Sigmoid colon (tissue), 6 donors: ENCODE measurements at regions not wholly inside any gene's neighbourhood (a gene's known extent, or its start where the extent isn't known, plus 50 kb on each side); places are given as distances from the start of the nearest gene placed in this dataset.
A peak's percentile ranks its signal among the peaks of the same experiment; 100 is the strongest.

Source experiments
- DNase-seq: peaks from one replicate; pipeline ENCODE4 v3.0.0-alpha.2; 2019
- H3K27ac ChIP-seq, 4 donors: fragments of 200-600 bp; sonication (generic); one replicate each; pipeline ENCODE4 v1.5.1; 2016 to 2019; ENCODE audit warnings: mild to moderate bottlenecking in 1 of 4
- H3K27me3 ChIP-seq, 3 donors: fragments of 200-600 bp; sonication (generic); one replicate each; pipeline ENCODE4 v1.5.1; 2019; ENCODE audit warnings: mild to moderate bottlenecking in 1 of 3
- H3K36me3 ChIP-seq, 4 donors: fragments of 200-600 bp; sonication (generic); one replicate each; pipeline ENCODE4 v1.5.1; 2016 to 2019
- H3K4me1 ChIP-seq, 4 donors: fragments of 200-600 bp; sonication (generic); one replicate each; pipeline ENCODE4 v1.5.1; 2017 to 2019
- H3K4me3 ChIP-seq, 4 donors: fragments of 200-600 bp; sonication (generic); one replicate each; pipeline ENCODE4 v1.5.1; 2017 to 2019; ENCODE audit warnings: mild to moderate bottlenecking in 2 of 4, moderate library complexity in 1 of 4
- H3K9me3 ChIP-seq, 4 donors: fragments of 200-600 bp in 3 of 4; sonication (generic) in 3 of 4; one replicate each; pipeline versions ENCODE4 v1.5.1 to v1.6.1; 2013 to 2019
- EP300 ChIP-seq, 4 donors: sonication (generic); formaldehyde crosslinking; IDR thresholded peaks; one replicate each; pipeline ENCODE4 v1.6.1; 2017; ENCODE audit warnings: antibody characterized with exemption in 4 of 4
- POLR2A ChIP-seq, 2 donors: fragments of 450-650 bp; IDR thresholded peaks; one replicate each; pipeline ENCODE4 v1.6.1; 2016; ENCODE audit warnings: antibody characterized with exemption in 2 of 2, mild to moderate bottlenecking in 2 of 2, moderate library complexity in 2 of 2
- POLR2AphosphoS5 ChIP-seq, 4 donors: sonication (generic); formaldehyde crosslinking; IDR thresholded peaks; one replicate each; pipeline ENCODE4 v1.6.1; 2017; ENCODE audit warnings: antibody characterized with exemption in 4 of 4
- WGBS, 2 donors: extraction: QIAGEN DNeasy Blood & Tissue Kit; methylation state at CpG; one replicate each; pipeline ENCODE4 v1.1.7; 2013; 5-methylcytosine and 5-hydroxymethylcytosine counted together
- intact Hi-C: fragments of 100-400 bp; cut with DNase I; formaldehyde crosslinking; loops from one replicate; pipeline ENCODE4 v1.15.1; 2023
- TF ChIP-seq, protein P1 (sequence below), 4 experiments: fragments of 450-650 bp in 3 of 4; fragments of 200-600 bp in 1 of 4; IDR thresholded peaks; one replicate each; pipeline ENCODE4 v1.5.1; 2016 to 2019; ENCODE audit warnings: antibody characterized with exemption in 4 of 4, mild to moderate bottlenecking in 3 of 4, moderate library complexity in 2 of 4
- donor health status: healthy with polysubstance abuse.
- donor health status: healthy.

DNA sequence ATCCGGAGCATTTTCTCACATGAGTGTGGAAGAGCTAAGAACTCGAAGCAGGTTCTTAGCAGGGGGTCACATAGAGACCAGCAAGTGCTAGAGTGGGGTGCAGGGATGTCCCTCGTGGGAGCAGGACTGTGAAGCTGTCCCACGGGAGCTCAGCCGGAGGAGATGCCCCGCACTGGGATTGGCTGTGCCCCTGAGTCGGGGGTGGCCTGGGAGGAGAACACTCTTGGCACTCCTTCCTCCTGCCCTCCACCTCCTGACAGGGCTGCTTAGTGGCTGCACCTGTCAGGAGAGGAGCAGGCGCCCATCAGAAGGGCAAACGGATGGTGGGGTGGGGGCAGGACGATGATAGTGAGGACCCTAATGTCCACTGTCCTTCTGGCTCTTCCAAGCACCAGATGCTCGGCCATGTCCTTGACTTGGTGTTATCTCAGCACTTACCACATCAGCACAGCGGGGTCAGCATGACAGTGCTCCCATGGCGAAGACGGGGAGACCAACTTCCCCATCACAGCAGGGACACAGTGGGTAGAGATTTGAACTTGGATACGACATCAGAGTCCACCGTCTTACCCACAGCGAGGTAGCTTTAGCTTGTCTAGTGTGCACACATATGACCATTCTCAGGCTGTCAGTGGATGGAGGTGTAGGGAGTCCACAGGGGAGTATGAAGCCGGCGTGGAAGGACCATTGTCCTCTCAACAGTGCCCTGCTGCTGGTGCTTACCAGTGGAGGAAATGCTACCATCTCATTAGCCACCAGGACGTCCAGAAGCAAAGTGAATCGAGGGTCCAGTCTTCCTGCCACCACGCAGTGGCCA is 142.5 kb upstream of the SHH start:
- TF ChIP-seq, protein P1, sequence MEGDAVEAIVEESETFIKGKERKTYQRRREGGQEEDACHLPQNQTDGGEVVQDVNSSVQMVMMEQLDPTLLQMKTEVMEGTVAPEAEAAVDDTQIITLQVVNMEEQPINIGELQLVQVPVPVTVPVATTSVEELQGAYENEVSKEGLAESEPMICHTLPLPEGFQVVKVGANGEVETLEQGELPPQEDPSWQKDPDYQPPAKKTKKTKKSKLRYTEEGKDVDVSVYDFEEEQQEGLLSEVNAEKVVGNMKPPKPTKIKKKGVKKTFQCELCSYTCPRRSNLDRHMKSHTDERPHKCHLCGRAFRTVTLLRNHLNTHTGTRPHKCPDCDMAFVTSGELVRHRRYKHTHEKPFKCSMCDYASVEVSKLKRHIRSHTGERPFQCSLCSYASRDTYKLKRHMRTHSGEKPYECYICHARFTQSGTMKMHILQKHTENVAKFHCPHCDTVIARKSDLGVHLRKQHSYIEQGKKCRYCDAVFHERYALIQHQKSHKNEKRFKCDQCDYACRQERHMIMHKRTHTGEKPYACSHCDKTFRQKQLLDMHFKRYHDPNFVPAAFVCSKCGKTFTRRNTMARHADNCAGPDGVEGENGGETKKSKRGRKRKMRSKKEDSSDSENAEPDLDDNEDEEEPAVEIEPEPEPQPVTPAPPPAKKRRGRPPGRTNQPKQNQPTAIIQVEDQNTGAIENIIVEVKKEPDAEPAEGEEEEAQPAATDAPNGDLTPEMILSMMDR (IDR thresholded peaks at IDR 0.05) = no peak
- TF ChIP-seq POLR2A (IDR thresholded peaks at IDR 0.05) (no peak), POLR2AphosphoS5 (IDR thresholded peaks at IDR 0.05) (no peak)
- peak; percentile 57 for DNase-seq
- no peaks in the 10 kb centered on the region for H3K9me3 ChIP-seq

DNA sequence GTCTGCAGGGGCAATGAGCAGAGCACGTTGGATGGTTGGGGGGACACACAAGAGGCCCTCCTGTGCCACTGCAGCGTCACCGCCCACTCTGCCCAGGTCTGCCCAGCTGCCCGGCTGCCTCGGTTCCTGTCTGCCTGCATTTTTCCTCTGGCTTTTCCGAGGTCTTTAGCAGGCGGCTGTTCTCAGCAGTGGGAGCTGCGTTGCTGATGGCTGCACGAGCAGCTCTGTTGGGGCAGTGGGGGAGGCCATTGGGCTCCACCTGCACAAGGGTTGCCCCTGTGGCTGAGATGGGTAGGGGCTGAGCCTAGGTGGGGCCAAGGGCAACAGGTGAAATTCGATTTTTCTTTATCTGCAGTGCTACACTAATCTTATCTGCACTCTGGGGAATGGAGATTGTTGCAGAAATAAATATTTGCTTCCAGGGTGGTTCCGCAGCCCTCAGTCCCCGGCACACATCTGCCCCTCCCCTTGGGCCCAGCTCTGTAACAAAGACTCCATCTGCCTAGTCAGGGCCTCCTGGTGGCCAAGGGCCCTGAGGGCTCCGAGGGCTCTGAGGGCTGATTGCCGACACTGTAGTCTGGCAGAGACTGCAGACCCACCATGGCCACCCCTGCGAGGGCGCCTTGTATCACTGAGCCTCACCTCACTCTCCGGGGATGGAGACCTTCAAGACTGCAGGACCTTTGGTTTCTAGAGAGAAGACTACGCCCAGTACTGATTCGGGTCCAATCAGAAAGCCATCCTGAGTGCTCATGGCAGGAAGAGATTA is 141.7 kb upstream of the SHH start:
- Histone ChIP-seq H3K4me3 (no peak overlapping the region), H3K27ac (no peak overlapping the region), H3K36me3 (no peaks in the 10 kb centered on the region), H3K27me3 (peaks cover 0 to 6% (median 0%) of the 10 kb centered on the region in 3 donors), H3K4me1 (no peaks in the 10 kb centered on the region), H3K9me3 (no peaks in the 10 kb centered on the region)
- intact Hi-C loops = no loop called here
- TF ChIP-seq POLR2AphosphoS5 (IDR thresholded peaks at IDR 0.05) (no peak), POLR2A (IDR thresholded peaks at IDR 0.05) (no peak), EP300 (IDR thresholded peaks at IDR 0.05) (no peak)
- TF ChIP-seq, protein P1 (IDR thresholded peaks at IDR 0.05) = no peak
- 72 to 77% methylated on average over 19 of the region's 19 CpGs for WGBS, 2 donors
- DNase-seq = peak; percentile 50

More for the DNA sequence above, 142.5 kb upstream of the SHH start:
- H3K4me1 ChIP-seq = no peaks in the 10 kb centered on the region
- intact Hi-C loops = no loop called here
- peaks cover 0 to 6% (median 0%) of the 10 kb centered on the region in 3 donors for H3K27me3 ChIP-seq
- H3K27ac ChIP-seq = no peak overlapping the region
- H3K36me3 ChIP-seq = no peaks in the 10 kb centered on the region
- no peak overlapping the region for H3K4me3 ChIP-seq
- WGBS, 2 donors = 88 to 93% methylated on average over 22 of the region's 22 CpGs

DNA sequence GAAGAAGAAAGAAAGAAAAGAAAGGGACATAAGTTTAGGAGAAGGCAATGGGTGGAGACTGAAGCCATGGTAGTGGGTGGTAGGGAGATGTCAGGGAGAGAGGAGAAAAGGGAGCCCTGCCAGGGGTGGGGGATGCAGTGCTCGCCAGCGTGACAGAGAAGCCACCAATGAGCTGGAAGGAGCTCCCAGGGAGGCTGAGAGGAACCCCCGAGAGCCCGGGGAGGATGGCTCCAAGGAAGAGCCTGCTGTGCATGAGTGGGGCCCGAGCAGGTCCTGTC is 141.2 kb upstream of the SHH start:
- no peak for DNase-seq
- TF ChIP-seq, protein P1 (IDR thresholded peaks at IDR 0.05) = no peak
- TF ChIP-seq EP300 (IDR thresholded peaks at IDR 0.05) (no peak), POLR2AphosphoS5 (IDR thresholded peaks at IDR 0.05) (no peak), POLR2A (IDR thresholded peaks at IDR 0.05) (no peak)
- Histone ChIP-seq H3K36me3 (no peaks in the 10 kb centered on the region), H3K27me3 (peaks cover 0 to 6% (median 0%) of the 10 kb centered on the region in 3 donors), H3K27ac (no peak overlapping the region), H3K9me3 (no peaks in the 10 kb centered on the region), H3K4me3 (no peak overlapping the region), H3K4me1 (no peaks in the 10 kb centered on the region)
- intact Hi-C loops = no loop called here
- WGBS, 2 donors = 82 to 92% methylated on average over 5 of the region's 5 CpGs

DNA sequence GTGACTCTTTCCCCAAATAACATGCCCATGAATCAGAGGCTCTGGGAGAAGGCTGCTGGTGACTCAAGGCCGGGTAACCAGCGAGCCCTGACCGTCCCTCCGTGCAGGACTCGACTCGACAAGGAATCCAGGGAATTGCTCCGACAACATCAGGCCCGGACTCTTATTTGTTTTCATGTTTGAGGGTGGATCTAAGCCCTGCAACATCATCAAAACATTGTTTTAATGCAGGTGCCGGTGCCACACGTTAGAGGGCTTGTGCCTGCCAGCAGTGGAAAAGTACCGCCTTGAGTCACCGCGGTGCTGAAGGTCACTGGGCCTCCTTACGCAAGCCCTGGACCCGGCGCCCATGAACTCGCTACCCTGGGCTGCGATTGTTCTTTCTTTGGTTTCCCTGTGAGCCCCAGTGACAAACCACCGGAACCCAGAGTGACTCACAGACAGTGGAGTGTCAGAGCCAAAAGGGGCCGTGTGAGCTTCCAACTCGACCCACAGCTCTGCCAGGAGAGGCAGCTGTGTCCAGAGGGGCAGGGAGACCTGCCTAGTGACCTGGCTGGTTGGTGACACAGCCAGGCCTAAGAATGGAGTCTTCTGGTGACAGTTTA is 139.4 kb upstream of the SHH start:
- TF ChIP-seq POLR2AphosphoS5 (IDR thresholded peaks at IDR 0.05) = no peak
- TF ChIP-seq POLR2A (IDR thresholded peaks at IDR 0.05) = no peak
- TF ChIP-seq, protein P1 (IDR thresholded peaks at IDR 0.05) = no peak
- TF ChIP-seq EP300 (IDR thresholded peaks at IDR 0.05) = no peak
- H3K4me3 ChIP-seq = no peak overlapping the region
- peaks cover 0 to 6% (median 0%) of the 10 kb centered on the region in 3 donors for H3K27me3 ChIP-seq
- H3K27ac ChIP-seq = no peak overlapping the region
- WGBS, 2 donors = 61 to 80% methylated on average over 21 of the region's 21 CpGs
- H3K4me1 ChIP-seq = no peaks in the 10 kb centered on the region
- intact Hi-C loops = no loop called here
- no peaks in the 10 kb centered on the region for H3K9me3 ChIP-seq
- DNase-seq = peak; percentile 26
- H3K36me3 ChIP-seq = no peaks in the 10 kb centered on the region
